PC-9 (cell line): ENCODE measurements at regions not wholly inside any gene's neighbourhood (a gene's known extent, or its start where the extent isn't known, plus 50 kb on each side); places are given as distances from the start of the nearest gene placed in this dataset.

Experiments
- BruUV-seq: library from RNA; stranded (reverse); fragments of 400-500 nt; replicated peaks from 2 replicates; lab custom pipeline; 2021; lab: Mats Ljungman, UMichigan
- CTCF ChIA-PET: fragments of 300-600 bp; sonication (Branson Sonifier 250); formaldehyde crosslinking; loops from one replicate; lab custom pipeline; 2022; ENCODE audit warnings: antibody characterized with exemption; lab: Charles Lee
- POLR2A ChIA-PET: fragments of 300-600 bp; sonication (Branson Sonifier 250); formaldehyde crosslinking; loops from one replicate; lab custom pipeline; 2022; ENCODE audit warnings: antibody characterized with exemption; ENCODE audit not compliant: unreplicated experiment; lab: Charles Lee
- DNase-seq, 2 experiments: peaks; one replicate each; pipeline versions ENCODE4 v3.0.0 to v3.0.0-alpha.2; 2015 to 2022; ENCODE audit warnings: mixed read lengths in 1 of 2
- H2AFZ ChIP-seq: fragments of 200-600 bp; sonication (generic); 2 replicates; pipeline ENCODE4 v1.8.1; 2017; ENCODE audit warnings: antibody characterized with exemption
- H3F3A ChIP-seq: fragments of 200-600 bp; sonication (generic); 2 replicates; pipeline ENCODE4 v1.8.1; 2017; ENCODE audit warnings: antibody characterized with exemption, mild to moderate bottlenecking, low read depth; ENCODE audit not compliant: insufficient read depth
- H3K27ac ChIP-seq: fragments of 200-600 bp; sonication (generic); 2 replicates; pipeline ENCODE4 v1.6.1; 2016; ENCODE audit warnings: mixed run types
- H3K27me3 ChIP-seq: fragments of 200-600 bp; sonication (generic); 2 replicates; pipeline ENCODE4 v1.6.1; 2016; ENCODE audit warnings: low read depth, mixed run types; ENCODE audit not compliant: insufficient read depth
- H3K36me3 ChIP-seq: fragments of 200-600 bp; sonication (generic); 2 replicates; pipeline ENCODE4 v1.6.1; 2016; ENCODE audit warnings: low read depth, mixed run types
- H3K4me1 ChIP-seq: fragments of 200-600 bp; sonication (generic); replicated peaks from 2 replicates; pipeline ENCODE4 v1.6.1; 2016; ENCODE audit warnings: mixed run types; ENCODE audit not compliant: insufficient read depth
- H3K4me2 ChIP-seq: fragments of 200-600 bp; sonication (generic); 2 replicates; pipeline ENCODE4 v1.6.1; 2017; ENCODE audit warnings: mixed run types
- H3K4me3 ChIP-seq: fragments of 200-600 bp; sonication (generic); 2 replicates; pipeline ENCODE4 v1.6.1; 2016; ENCODE audit warnings: mixed run types
- H3K79me2 ChIP-seq: fragments of 200-600 bp; sonication (generic); 2 replicates; pipeline ENCODE4 v1.6.1; 2017; ENCODE audit warnings: low read depth, mixed run types
- H3K9me2 ChIP-seq: fragments of 200-600 bp; sonication (generic); 2 replicates; pipeline ENCODE4 v1.8.1; 2017; ENCODE audit warnings: mild to moderate bottlenecking; ENCODE audit not compliant: insufficient read depth
- H3K9me3 ChIP-seq: fragments of 200-600 bp; sonication (generic); 2 replicates; pipeline ENCODE4 v1.8.1; 2016; ENCODE audit warnings: low read depth; ENCODE audit not compliant: insufficient read depth
- H4K20me1 ChIP-seq: fragments of 200-600 bp; sonication (generic); 2 replicates; pipeline ENCODE4 v1.8.1; 2017; ENCODE audit not compliant: insufficient read depth
- EZH2 ChIP-seq: fragments of 200-600 bp; sonication (generic); IDR thresholded peaks from 2 replicates; pipeline ENCODE4 v1.8.0; 2017; ENCODE audit warnings: antibody characterized with exemption, low read depth
- intact Hi-C: fragments of 100-400 bp; cut with micrococcal nuclease; formaldehyde crosslinking; loops from one replicate; pipeline ENCODE4 v1.10.0; 2022; ENCODE audit not compliant: unreplicated experiment
- TF ChIP-seq, protein P1 (sequence below): fragments of 200-600 bp; sonication (generic); conservative IDR thresholded peaks from 2 replicates; pipeline ENCODE4 v1.6.1; 2017; ENCODE audit warnings: mixed run types, antibody characterized with exemption, mild to moderate bottlenecking, moderate library complexity

DNA sequence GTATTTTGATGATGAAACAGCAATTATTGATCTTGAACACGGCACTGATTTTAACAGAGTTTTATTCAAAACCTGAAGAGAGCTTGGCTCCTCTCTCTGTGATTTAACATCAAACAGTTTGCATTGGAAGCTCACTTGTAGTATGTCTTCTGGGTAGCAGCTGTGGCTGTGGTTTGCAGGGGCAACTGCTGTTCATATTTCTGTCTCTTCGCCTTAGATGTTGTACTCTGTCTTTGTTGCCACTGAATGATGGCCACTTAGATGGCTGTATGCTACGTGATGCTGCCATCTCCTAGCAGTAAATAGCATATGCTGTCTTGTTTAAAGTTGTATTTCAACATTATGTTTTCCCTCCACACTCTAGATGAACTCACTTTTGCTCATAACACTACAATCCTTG lies 1743.0 kb upstream of the TENM3 start:
- POLR2A ChIA-PET: no interaction called here
- H3K4me2 ChIP-seq: no peak overlapping the region
- no TSS peak for BruUV-seq
- H3K36me3 ChIP-seq: no peaks in the 10 kb centered on the region
- no peaks in the 10 kb centered on the region for H3K4me1 ChIP-seq
- H2AFZ ChIP-seq: no peak overlapping the region
- no peaks in the 10 kb centered on the region for H4K20me1 ChIP-seq
- no peaks in the 10 kb centered on the region for H3F3A ChIP-seq
- no peaks in the 10 kb centered on the region for H3K9me3 ChIP-seq
- no peaks in the 10 kb centered on the region for H3K79me2 ChIP-seq
- no peaks in the 10 kb centered on the region for H3K27me3 ChIP-seq
- H3K4me3 ChIP-seq: no peak overlapping the region
- TF ChIP-seq, protein P1, sequence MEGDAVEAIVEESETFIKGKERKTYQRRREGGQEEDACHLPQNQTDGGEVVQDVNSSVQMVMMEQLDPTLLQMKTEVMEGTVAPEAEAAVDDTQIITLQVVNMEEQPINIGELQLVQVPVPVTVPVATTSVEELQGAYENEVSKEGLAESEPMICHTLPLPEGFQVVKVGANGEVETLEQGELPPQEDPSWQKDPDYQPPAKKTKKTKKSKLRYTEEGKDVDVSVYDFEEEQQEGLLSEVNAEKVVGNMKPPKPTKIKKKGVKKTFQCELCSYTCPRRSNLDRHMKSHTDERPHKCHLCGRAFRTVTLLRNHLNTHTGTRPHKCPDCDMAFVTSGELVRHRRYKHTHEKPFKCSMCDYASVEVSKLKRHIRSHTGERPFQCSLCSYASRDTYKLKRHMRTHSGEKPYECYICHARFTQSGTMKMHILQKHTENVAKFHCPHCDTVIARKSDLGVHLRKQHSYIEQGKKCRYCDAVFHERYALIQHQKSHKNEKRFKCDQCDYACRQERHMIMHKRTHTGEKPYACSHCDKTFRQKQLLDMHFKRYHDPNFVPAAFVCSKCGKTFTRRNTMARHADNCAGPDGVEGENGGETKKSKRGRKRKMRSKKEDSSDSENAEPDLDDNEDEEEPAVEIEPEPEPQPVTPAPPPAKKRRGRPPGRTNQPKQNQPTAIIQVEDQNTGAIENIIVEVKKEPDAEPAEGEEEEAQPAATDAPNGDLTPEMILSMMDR: no peak
- TF ChIP-seq EZH2: no peak
- DNase-seq: no peak
- CTCF ChIA-PET: no interaction called here
- intact Hi-C loops: no loop called here
- H3K9me2 ChIP-seq: no peaks in the 10 kb centered on the region
- no peak overlapping the region for H3K27ac ChIP-seq

GRCh38 chr4:180512801-180513475 lies 1730.3 kb upstream of the TENM3 start:
- Histone ChIP-seq H3F3A (no peaks in the 10 kb centered on the region), H4K20me1 (no peaks in the 10 kb centered on the region), H3K9me3 (no peaks in the 10 kb centered on the region), H3K27me3 (no peaks in the 10 kb centered on the region), H3K4me1 (no peaks in the 10 kb centered on the region), H3K36me3 (no peaks in the 10 kb centered on the region), H3K79me2 (no peaks in the 10 kb centered on the region), H3K9me2 (no peaks in the 10 kb centered on the region), H3K27ac (no peak overlapping the region), H2AFZ (no peak overlapping the region), H3K4me3 (no peak overlapping the region), H3K4me2 (no peak overlapping the region)
- DNase-seq: no peak
- BruUV-seq: no TSS peak
- intact Hi-C loops: no loop called here
- POLR2A ChIA-PET: no interaction called here
- TF ChIP-seq, protein P1: no peak
- TF ChIP-seq EZH2: no peak
- CTCF ChIA-PET: no interaction called here

DNA sequence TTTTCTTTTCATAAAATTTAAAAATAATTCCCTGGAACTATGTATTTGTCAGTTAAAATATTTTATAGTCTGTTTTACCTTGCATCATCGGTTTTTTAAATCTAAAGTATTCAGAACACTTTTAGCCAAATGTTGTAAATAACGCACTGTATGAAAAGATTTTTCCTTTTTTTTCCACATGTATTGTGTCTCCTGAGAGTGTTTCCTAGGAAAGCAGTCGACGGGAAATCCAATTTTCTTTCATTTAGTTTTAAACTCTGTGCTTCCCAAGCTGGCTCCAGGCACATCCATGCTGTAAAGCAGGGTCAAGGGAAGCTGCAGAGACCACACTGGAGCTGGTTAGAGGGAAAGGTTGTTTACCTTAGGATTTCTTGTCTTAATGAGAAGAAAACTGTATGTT lies 1724.3 kb upstream of the TENM3 start:
- no peaks in the 10 kb centered on the region for H3K79me2 ChIP-seq
- intact Hi-C loops: no loop called here
- ChIA-PET CTCF (no interaction called here), POLR2A (no interaction called here)
- no peaks in the 10 kb centered on the region for H3K36me3 ChIP-seq
- DNase-seq: no peak
- H4K20me1 ChIP-seq: no peaks in the 10 kb centered on the region
- H3K9me2 ChIP-seq: no peaks in the 10 kb centered on the region
- H3K9me3 ChIP-seq: no peaks in the 10 kb centered on the region
- TF ChIP-seq EZH2: no peak
- H3K27ac ChIP-seq: no peak overlapping the region
- no peak overlapping the region for H3K4me2 ChIP-seq
- H3K4me1 ChIP-seq: no peaks in the 10 kb centered on the region
- H3K4me3 ChIP-seq: no peak overlapping the region
- H3K27me3 ChIP-seq: no peaks in the 10 kb centered on the region
- BruUV-seq: no TSS peak
- no peaks in the 10 kb centered on the region for H3F3A ChIP-seq
- no peak overlapping the region for H2AFZ ChIP-seq

- H3K79me2 ChIP-seq: no peaks in the 10 kb centered on the region
- no peak overlapping the region for H3K27ac ChIP-seq
- H3K4me3 ChIP-seq: no peak overlapping the region
- POLR2A ChIA-PET: no interaction called here
- no peaks in the 10 kb centered on the region for H3K9me2 ChIP-seq
- no TSS peak for BruUV-seq
- H2AFZ ChIP-seq: no peak overlapping the region
- intact Hi-C loops: no loop called here
- H3K4me2 ChIP-seq: no peak overlapping the region
- no peaks in the 10 kb centered on the region for H3K4me1 ChIP-seq
- TF ChIP-seq, protein P1: no peak
- no peak for DNase-seq
- H4K20me1 ChIP-seq: no peaks in the 10 kb centered on the region
- H3F3A ChIP-seq: no peaks in the 10 kb centered on the region
- no peaks in the 10 kb centered on the region for H3K9me3 ChIP-seq
- H3K27me3 ChIP-seq: no peaks in the 10 kb centered on the region
- CTCF ChIA-PET: interaction anchor here (0.7 kb wide), 1 partner anchor 144 kb away, joined by 5 read pairs; no protein-coding TSS in a partner anchor
- H3K36me3 ChIP-seq: no peaks in the 10 kb centered on the region
Observed at GRCh38 chr4:180521181-180521580, 1722.0 kb upstream of the TENM3 start.
